ENCODE measurements at regions not wholly inside any gene's neighbourhood (a gene's known extent, or its start where the extent isn't known, plus 50 kb on each side); places are given as distances from the start of the nearest gene placed in this dataset.
"Not testable (repeated sequence)": the region's sequence is repeated elsewhere in the genome, so short reads cannot be mapped to it uniquely, and the experiment has no call there.

GRCh38 chr6:9711365-9711764, 703.5 kb downstream of the TFAP2A start:
- Mint-ChIP-seq H3K9me3 (no peaks in the 10 kb centered on the region), H3K4me3 (no peak overlapping the region), H3K36me3 (ENCODE audit: low read depth) (no peaks in the 10 kb centered on the region), H3K4me1 (ENCODE audit: low read depth) (no peaks in the 10 kb centered on the region), H3K27ac (no peak overlapping the region), H3K27me3 (ENCODE audit: insufficient read depth) (no peaks in the 10 kb centered on the region)
- DNase-seq (ENCODE audit: low spot score), result no peak
- intact Hi-C loops (cut with micrococcal nuclease), result no loop called here

DNA sequence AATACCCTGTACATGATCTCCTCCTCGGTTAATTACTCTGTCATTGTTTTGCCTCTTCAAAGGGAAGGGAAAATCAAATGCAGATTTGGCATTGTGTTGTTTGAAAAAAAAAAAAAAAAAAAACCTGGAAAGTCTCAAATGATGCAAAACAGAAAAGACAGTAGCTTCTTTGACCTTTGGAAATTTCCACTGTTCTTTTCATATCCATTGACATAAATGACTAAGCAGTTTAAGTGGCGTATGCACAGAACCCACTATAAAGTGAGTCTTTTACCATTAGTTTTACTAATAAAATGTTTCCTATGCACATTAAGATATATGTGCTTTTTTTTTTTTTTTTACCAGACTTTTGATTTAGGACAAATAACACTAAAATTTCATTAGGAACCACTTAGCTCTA, 704.3 kb downstream of the TFAP2A start:
- no peaks in the 10 kb centered on the region for H3K36me3 Mint-ChIP-seq (ENCODE audit: low read depth)
- intact Hi-C loops (cut with micrococcal nuclease), result no loop called here
- no peak overlapping the region for H3K4me3 Mint-ChIP-seq
- no peak overlapping the region for H3K27ac Mint-ChIP-seq
- H3K27me3 Mint-ChIP-seq (ENCODE audit: insufficient read depth), result no peaks in the 10 kb centered on the region
- DNase-seq (ENCODE audit: low spot score), result no peak
- no peaks in the 10 kb centered on the region for H3K9me3 Mint-ChIP-seq
- no peaks in the 10 kb centered on the region for H3K4me1 Mint-ChIP-seq (ENCODE audit: low read depth)

- intact Hi-C loops (cut with micrococcal nuclease), result no loop called here
- Mint-ChIP-seq H3K27ac (no peak overlapping the region), H3K27me3 (ENCODE audit: insufficient read depth) (no peaks in the 10 kb centered on the region), H3K36me3 (ENCODE audit: low read depth) (no peaks in the 10 kb centered on the region), H3K4me1 (ENCODE audit: low read depth) (no peaks in the 10 kb centered on the region), H3K4me3 (no peak overlapping the region), H3K9me3 (no peaks in the 10 kb centered on the region)
- DNase-seq (ENCODE audit: low spot score), result no peak
Observed at GRCh38 chr6:9708600-9708999, 706.3 kb downstream of the TFAP2A start.

DNA sequence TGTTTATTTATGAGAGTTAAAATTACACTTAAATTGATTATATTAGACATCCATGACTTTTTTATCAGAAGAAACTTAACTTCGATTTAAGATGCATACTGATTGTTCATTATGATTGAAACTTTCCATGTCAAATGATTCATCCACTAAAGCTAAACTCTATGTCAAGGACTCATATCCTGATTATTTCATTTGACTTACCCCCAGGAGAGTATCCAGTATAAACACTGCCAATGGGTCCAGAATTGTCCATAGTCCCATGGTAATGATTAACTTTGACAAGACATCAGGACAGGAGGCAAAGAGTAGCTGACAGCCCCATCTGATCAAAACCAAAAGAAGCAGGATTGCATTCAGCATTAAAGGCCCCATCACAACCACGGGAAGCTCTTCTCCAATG, 709.9 kb downstream of the TFAP2A start:
- no peaks in the 10 kb centered on the region for H3K36me3 Mint-ChIP-seq (ENCODE audit: low read depth)
- H3K9me3 Mint-ChIP-seq, result no peaks in the 10 kb centered on the region
- no peak overlapping the region for H3K27ac Mint-ChIP-seq
- H3K27me3 Mint-ChIP-seq (ENCODE audit: insufficient read depth), result no peaks in the 10 kb centered on the region
- no peak overlapping the region for H3K4me3 Mint-ChIP-seq
- no peaks in the 10 kb centered on the region for H3K4me1 Mint-ChIP-seq (ENCODE audit: low read depth)
- DNase-seq (ENCODE audit: low spot score), result no peak
- intact Hi-C loops (cut with micrococcal nuclease), result no loop called here

DNA sequence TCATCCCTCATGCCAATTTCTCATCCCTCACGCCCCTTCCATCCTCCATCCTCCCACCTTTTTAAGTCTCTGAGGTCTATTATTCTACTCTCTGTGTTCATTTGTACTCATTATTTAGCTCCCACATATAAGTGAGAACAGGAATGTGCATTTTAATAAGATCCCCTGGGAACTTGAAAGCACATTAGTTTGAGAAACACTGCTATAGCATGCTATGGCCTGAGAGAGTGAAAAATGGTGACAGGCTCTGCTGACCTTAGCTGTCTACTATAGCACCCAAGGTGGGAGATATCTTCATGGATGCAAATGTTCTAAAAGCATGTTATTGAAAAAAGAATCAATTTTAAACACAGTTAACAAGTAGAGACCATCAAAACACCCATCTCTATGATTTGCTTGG, 712.0 kb downstream of the TFAP2A start:
- Mint-ChIP-seq H3K4me1 (ENCODE audit: low read depth) (no peaks in the 10 kb centered on the region), H3K36me3 (ENCODE audit: low read depth) (no peaks in the 10 kb centered on the region)

DNA sequence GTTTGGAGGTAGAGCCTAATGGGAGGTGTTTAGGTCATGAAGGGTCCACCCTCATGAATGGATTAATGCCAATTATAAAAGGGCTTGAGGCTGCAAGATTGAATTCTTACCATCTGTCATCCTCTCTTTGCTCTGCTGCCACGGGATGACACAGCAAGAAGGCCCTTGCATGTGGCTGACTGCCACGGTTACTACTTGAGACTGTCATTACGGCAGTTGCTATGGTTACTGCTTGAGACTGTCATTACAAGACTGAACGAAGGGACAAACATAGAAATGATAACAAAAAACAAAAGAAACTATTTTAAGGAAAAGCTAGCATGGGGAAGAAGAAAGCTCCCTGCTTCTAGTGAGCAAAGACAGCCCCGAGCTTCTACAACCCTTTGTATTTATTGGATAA, 715.0 kb downstream of the TFAP2A start:
- H3K4me3 Mint-ChIP-seq, result no peak overlapping the region
- no peaks in the 10 kb centered on the region for H3K9me3 Mint-ChIP-seq
- H3K36me3 Mint-ChIP-seq (ENCODE audit: low read depth), result no peaks in the 10 kb centered on the region
- H3K4me1 Mint-ChIP-seq (ENCODE audit: low read depth), result no peaks in the 10 kb centered on the region
- no peak overlapping the region for H3K27ac Mint-ChIP-seq
- intact Hi-C loops (cut with micrococcal nuclease), result no loop called here
- DNase-seq (ENCODE audit: low spot score), result no peak
- H3K27me3 Mint-ChIP-seq (ENCODE audit: insufficient read depth), result no peaks in the 10 kb centered on the region

More for the DNA sequence above, 712.0 kb downstream of the TFAP2A start:
- H3K4me3 Mint-ChIP-seq, result no peak overlapping the region
- no peak overlapping the region for H3K27ac Mint-ChIP-seq
- DNase-seq (ENCODE audit: low spot score), result no peak
- intact Hi-C loops (cut with micrococcal nuclease), result no loop called here
- no peaks in the 10 kb centered on the region for H3K9me3 Mint-ChIP-seq
- H3K27me3 Mint-ChIP-seq (ENCODE audit: insufficient read depth), result no peaks in the 10 kb centered on the region

GRCh38 chr6:9697263-9697931, 717.5 kb downstream of the TFAP2A start:
- Mint-ChIP-seq H3K4me3 (no peak overlapping the region), H3K9me3 (no peaks in the 10 kb centered on the region), H3K36me3 (ENCODE audit: low read depth) (no peaks in the 10 kb centered on the region), H3K27ac (no peak overlapping the region), H3K27me3 (ENCODE audit: insufficient read depth) (no peaks in the 10 kb centered on the region), H3K4me1 (ENCODE audit: low read depth) (no peaks in the 10 kb centered on the region)
- DNase-seq (ENCODE audit: low spot score), result no peak
- intact Hi-C loops (cut with micrococcal nuclease), result no loop called here

- Mint-ChIP-seq H3K9me3 (no peaks in the 10 kb centered on the region), H3K27ac (no peak overlapping the region), H3K4me1 (ENCODE audit: low read depth) (no peaks in the 10 kb centered on the region), H3K36me3 (ENCODE audit: low read depth) (no peaks in the 10 kb centered on the region), H3K27me3 (ENCODE audit: insufficient read depth) (no peaks in the 10 kb centered on the region), H3K4me3 (no peak overlapping the region)
- intact Hi-C loops (cut with micrococcal nuclease), result no loop called here
- DNase-seq (ENCODE audit: low spot score), result no peak
Observed at GRCh38 chr6:9690388-9690787, 724.5 kb downstream of the TFAP2A start.

- H3K9me3 Mint-ChIP-seq, result not testable (repeated sequence)
Observed at GRCh38 chr6:9680727-9681126, 734.1 kb downstream of the TFAP2A start.

DNA sequence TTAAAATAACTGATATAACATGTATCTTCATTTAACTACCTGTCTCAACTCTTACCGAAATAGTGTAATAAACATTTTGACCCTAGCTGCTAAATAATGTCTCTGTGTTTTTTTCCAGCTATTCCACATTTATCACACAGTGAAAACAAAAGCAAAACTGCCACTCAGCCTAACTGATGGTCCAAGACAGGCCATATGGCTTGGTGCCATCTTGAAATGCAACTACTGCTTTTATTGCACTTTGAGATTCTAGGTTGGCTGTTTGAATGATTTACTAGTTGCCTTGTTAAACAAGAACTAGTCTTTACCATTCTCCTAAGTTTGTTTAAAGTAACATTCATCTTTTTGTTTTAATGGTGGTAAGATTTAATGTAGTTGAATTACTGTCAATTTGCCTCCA, 739.8 kb downstream of the TFAP2A start:
- H3K36me3 Mint-ChIP-seq (ENCODE audit: low read depth), result no peaks in the 10 kb centered on the region
- intact Hi-C loops (cut with micrococcal nuclease), result no loop called here
- no peaks in the 10 kb centered on the region for H3K4me1 Mint-ChIP-seq (ENCODE audit: low read depth)
- no peak overlapping the region for H3K27ac Mint-ChIP-seq
- peaks cover 11% of the 10 kb centered on the region for H3K9me3 Mint-ChIP-seq
- no peak for DNase-seq (ENCODE audit: low spot score)
- H3K4me3 Mint-ChIP-seq, result no peak overlapping the region
- no peaks in the 10 kb centered on the region for H3K27me3 Mint-ChIP-seq (ENCODE audit: insufficient read depth)

More at GRCh38 chr6:9680727-9681126, 734.1 kb downstream of the TFAP2A start:
- H3K4me3 Mint-ChIP-seq; DNase-seq (ENCODE audit: low spot score); H3K27me3 Mint-ChIP-seq (ENCODE audit: insufficient read depth); H3K4me1 Mint-ChIP-seq (ENCODE audit: low read depth); H3K27ac Mint-ChIP-seq; H3K36me3 Mint-ChIP-seq (ENCODE audit: low read depth); intact Hi-C loops (cut with micrococcal nuclease): not testable (repeated sequence)

- no peaks in the 10 kb centered on the region for H3K27me3 Mint-ChIP-seq (ENCODE audit: insufficient read depth)
- no peaks in the 10 kb centered on the region for H3K36me3 Mint-ChIP-seq (ENCODE audit: low read depth)
- no peak overlapping the region for H3K4me3 Mint-ChIP-seq
- H3K27ac Mint-ChIP-seq, result no peak overlapping the region
- no peak for DNase-seq (ENCODE audit: low spot score)
- intact Hi-C loops (cut with micrococcal nuclease), result no loop called here
- no peaks in the 10 kb centered on the region for H3K9me3 Mint-ChIP-seq
- H3K4me1 Mint-ChIP-seq (ENCODE audit: low read depth), result no peaks in the 10 kb centered on the region
Observed at GRCh38 chr6:9659848-9660247, 755.0 kb downstream of the TFAP2A start.

- Mint-ChIP-seq H3K36me3 (ENCODE audit: low read depth) (no peaks in the 10 kb centered on the region), H3K27ac (no peak overlapping the region), H3K9me3 (no peaks in the 10 kb centered on the region), H3K4me3 (no peak overlapping the region), H3K4me1 (ENCODE audit: low read depth) (no peaks in the 10 kb centered on the region), H3K27me3 (ENCODE audit: insufficient read depth) (no peaks in the 10 kb centered on the region)
- intact Hi-C loops (cut with micrococcal nuclease), result no loop called here
- DNase-seq (ENCODE audit: low spot score), result no peak
Observed at GRCh38 chr6:9657994-9658393, 756.9 kb downstream of the TFAP2A start.

DNA sequence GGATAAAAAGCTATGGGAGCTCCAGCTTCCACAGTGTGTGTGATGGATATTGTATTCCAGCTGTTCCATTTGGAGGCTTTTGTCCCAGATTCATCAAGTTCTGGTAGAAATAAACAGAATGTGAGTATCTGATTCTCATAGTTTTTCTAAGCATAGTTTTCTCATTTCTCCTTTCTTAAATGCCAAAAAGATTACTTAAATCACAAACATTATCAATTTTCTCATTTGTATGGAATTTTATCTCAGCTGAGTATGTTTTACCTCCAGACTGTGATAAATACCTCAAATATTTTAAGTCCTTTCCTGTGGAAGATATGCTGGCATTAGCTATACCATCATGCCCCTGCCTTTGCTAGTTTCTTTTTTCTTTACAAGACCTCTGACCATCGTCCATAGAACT, 767.3 kb downstream of the TFAP2A start:
- DNase-seq (ENCODE audit: low spot score), result no peak
- Mint-ChIP-seq H3K27me3 (ENCODE audit: insufficient read depth) (no peaks in the 10 kb centered on the region), H3K27ac (no peak overlapping the region), H3K36me3 (ENCODE audit: low read depth) (no peaks in the 10 kb centered on the region), H3K4me1 (ENCODE audit: low read depth) (no peaks in the 10 kb centered on the region), H3K9me3 (peaks cover 5% of the 10 kb centered on the region), H3K4me3 (no peak overlapping the region)
- intact Hi-C loops (cut with micrococcal nuclease), result no loop called here

DNA sequence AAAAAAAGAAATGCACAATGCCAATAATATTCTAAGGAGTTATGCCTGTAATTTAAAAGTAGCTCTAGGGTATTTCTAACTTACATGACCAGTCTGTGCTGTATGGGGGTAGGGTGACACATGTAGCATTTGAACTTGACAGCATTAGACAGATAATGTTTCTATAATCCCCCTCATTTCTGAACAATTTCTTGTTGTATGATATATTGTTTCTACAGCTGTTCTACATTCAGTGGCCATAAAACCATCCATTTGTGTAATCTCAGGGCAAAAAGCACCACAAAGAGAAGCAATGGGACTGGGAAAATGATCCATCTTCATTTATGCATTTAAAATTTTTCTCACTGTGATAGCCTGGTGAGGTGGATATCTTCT, 767.8 kb downstream of the TFAP2A start:
- Mint-ChIP-seq H3K4me1 (ENCODE audit: low read depth) (no peaks in the 10 kb centered on the region), H3K36me3 (ENCODE audit: low read depth) (no peaks in the 10 kb centered on the region), H3K9me3 (peaks cover 5% of the 10 kb centered on the region), H3K27me3 (ENCODE audit: insufficient read depth) (no peaks in the 10 kb centered on the region), H3K4me3 (no peak overlapping the region), H3K27ac (no peak overlapping the region)
- no peak for DNase-seq (ENCODE audit: low spot score)
- intact Hi-C loops (cut with micrococcal nuclease), result no loop called here
